HFF-Myc (cell line): ENCODE measurements at regions not wholly inside any gene's neighbourhood (a gene's known extent, or its start where the extent isn't known, plus 50 kb on each side); places are given as distances from the start of the nearest gene placed in this dataset.

Source experiments
- DNase-seq: peaks from one replicate; pipeline ENCODE4 v3.0.0-alpha.2; 2011; ENCODE audit warnings: low read depth; ENCODE audit errors: extremely low read depth
- H3K4me3 ChIP-seq: replicated peaks from 2 replicates; pipeline ENCODE4 v1.5.1; 2011; ENCODE audit warnings: low read depth, mild to moderate bottlenecking, control low read depth, low read length
- CTCF ChIP-seq: IDR thresholded peaks from 2 replicates; pipeline ENCODE4 v1.5.1; 2012; ENCODE audit warnings: mild to moderate bottlenecking, low read depth, low read length, control low read depth; ENCODE audit errors: missing control alignments

- no peak overlapping the region for H3K4me3 ChIP-seq
- TF ChIP-seq CTCF, result no peak
- no peak for DNase-seq
These were observed 67.9 kb upstream of the BLID start for GRCh38 chr11:122183933-122184332.

- H3K4me3 ChIP-seq, result no peak overlapping the region
- no peak for TF ChIP-seq CTCF
- no peak for DNase-seq
These were observed 65.9 kb upstream of the BLID start for GRCh38 chr11:122181893-122182292.

GRCh38 chr11:122181372-122181771 is 65.4 kb upstream of the BLID start:
- H3K4me3 ChIP-seq, result no peak overlapping the region
- no peak for TF ChIP-seq CTCF
- no peak for DNase-seq

- TF ChIP-seq CTCF, result no peak
- peak; percentile 93 for DNase-seq
These were observed 64.2 kb upstream of the BLID start for GRCh38 chr11:122179961-122180834.

GRCh38 chr11:122178795-122179194 is 62.8 kb upstream of the BLID start:
- H3K4me3 ChIP-seq, result peak overlapping the region; percentile 59

More at GRCh38 chr11:122179961-122180834, 64.2 kb upstream of the BLID start:
- H3K4me3 ChIP-seq, result peak overlapping the region; percentile 59

GRCh38 chr11:122177238-122177637 is 61.2 kb upstream of the BLID start:
- H3K4me3 ChIP-seq, result peak overlapping the region; percentile 59
- no peak for TF ChIP-seq CTCF
- DNase-seq, result no peak

More at GRCh38 chr11:122178795-122179194, 62.8 kb upstream of the BLID start:
- DNase-seq, result no peak
- no peak for TF ChIP-seq CTCF
